ENCODE measurements at regions not wholly inside any gene's neighbourhood (a gene's known extent, or its start where the extent isn't known, plus 50 kb on each side); places are given as distances from the start of the nearest gene placed in this dataset.

DNA sequence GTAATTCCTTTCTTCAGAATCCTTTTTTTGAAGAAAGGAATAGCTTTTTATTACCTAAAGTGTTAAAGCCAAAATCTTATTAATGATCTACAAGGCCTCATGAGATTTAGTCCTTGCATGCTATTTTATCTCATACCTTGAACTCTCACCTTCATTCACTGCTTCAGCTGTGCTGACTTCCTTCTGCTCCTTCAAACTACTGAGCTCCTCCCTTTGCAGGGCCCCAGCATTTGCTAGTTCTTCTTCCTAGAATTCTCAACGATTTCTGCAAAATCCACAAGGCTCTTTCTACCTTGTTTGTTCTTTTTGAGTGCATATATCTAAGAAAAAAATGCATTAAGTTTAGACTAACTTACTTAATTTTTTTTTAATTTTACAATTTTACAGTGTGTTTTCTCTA is 619.5 kb downstream of the EPHA5 start:
- Histone ChIP-seq H2AFZ (no peak overlapping the region), H3K27me3 (ENCODE audit: insufficient read depth) (no peaks in the 10 kb centered on the region), H3K79me2 (replicated peaks; ENCODE audit: insufficient read depth) (no peaks in the 10 kb centered on the region), H3K4me3 (no peak overlapping the region), H3K9me2 (ENCODE audit: insufficient read depth) (no peaks in the 10 kb centered on the region), H3K36me3 (ENCODE audit: insufficient read depth) (no peaks in the 10 kb centered on the region), H3K4me1 (ENCODE audit: insufficient read depth) (peaks cover 4% of the 10 kb centered on the region; the same call in 1 of the 2 replicates), H3F3A (replicated peaks; ENCODE audit: low read depth) (no peaks in the 10 kb centered on the region), H3K4me2 (no peak overlapping the region), H4K20me1 (replicated peaks; ENCODE audit: insufficient read depth) (no peaks in the 10 kb centered on the region), H3K27ac (ENCODE audit: low read depth) (no peak overlapping the region)
- TF ChIP-seq NANOG (IDR thresholded peaks at IDR 0.05; ENCODE audit: borderline replicate concordance) (no peak), JUNB (IDR thresholded peaks at IDR 0.05; ENCODE audit: unreplicated experiment) (no peak), EZH2phosphoT487 (IDR thresholded peaks at IDR 0.05; ENCODE audit: unreplicated experiment) (no peak), EZH2 (IDR thresholded peaks at IDR 0.05; ENCODE audit: low read depth, unreplicated experiment) (no peak), STAT1 (IDR thresholded peaks at IDR 0.05; ENCODE audit: unreplicated experiment) (no peak), ZNF114 (CRISPR knock-in tag; IDR thresholded peaks at IDR 0.05) (no peak), POLR2AphosphoS5 (IDR thresholded peaks at IDR 0.05; ENCODE audit: low read depth) (no peak), ZNF331 (CRISPR knock-in tag; IDR thresholded peaks at IDR 0.05; ENCODE audit: low read depth) (no peak), CREB1 (CRISPR knock-in tag; IDR thresholded peaks at IDR 0.05; ENCODE audit: low read depth) (no peak)
- TF ChIP-seq, protein P1, sequence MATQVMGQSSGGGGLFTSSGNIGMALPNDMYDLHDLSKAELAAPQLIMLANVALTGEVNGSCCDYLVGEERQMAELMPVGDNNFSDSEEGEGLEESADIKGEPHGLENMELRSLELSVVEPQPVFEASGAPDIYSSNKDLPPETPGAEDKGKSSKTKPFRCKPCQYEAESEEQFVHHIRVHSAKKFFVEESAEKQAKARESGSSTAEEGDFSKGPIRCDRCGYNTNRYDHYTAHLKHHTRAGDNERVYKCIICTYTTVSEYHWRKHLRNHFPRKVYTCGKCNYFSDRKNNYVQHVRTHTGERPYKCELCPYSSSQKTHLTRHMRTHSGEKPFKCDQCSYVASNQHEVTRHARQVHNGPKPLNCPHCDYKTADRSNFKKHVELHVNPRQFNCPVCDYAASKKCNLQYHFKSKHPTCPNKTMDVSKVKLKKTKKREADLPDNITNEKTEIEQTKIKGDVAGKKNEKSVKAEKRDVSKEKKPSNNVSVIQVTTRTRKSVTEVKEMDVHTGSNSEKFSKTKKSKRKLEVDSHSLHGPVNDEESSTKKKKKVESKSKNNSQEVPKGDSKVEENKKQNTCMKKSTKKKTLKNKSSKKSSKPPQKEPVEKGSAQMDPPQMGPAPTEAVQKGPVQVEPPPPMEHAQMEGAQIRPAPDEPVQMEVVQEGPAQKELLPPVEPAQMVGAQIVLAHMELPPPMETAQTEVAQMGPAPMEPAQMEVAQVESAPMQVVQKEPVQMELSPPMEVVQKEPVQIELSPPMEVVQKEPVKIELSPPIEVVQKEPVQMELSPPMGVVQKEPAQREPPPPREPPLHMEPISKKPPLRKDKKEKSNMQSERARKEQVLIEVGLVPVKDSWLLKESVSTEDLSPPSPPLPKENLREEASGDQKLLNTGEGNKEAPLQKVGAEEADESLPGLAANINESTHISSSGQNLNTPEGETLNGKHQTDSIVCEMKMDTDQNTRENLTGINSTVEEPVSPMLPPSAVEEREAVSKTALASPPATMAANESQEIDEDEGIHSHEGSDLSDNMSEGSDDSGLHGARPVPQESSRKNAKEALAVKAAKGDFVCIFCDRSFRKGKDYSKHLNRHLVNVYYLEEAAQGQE (IDR thresholded peaks at IDR 0.05; ENCODE audit: unreplicated experiment): no peak
- TF ChIP-seq, protein P2, sequence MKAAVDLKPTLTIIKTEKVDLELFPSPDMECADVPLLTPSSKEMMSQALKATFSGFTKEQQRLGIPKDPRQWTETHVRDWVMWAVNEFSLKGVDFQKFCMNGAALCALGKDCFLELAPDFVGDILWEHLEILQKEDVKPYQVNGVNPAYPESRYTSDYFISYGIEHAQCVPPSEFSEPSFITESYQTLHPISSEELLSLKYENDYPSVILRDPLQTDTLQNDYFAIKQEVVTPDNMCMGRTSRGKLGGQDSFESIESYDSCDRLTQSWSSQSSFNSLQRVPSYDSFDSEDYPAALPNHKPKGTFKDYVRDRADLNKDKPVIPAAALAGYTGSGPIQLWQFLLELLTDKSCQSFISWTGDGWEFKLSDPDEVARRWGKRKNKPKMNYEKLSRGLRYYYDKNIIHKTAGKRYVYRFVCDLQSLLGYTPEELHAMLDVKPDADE (IDR thresholded peaks at IDR 0.05): no peak
- TF ChIP-seq, protein P3, sequence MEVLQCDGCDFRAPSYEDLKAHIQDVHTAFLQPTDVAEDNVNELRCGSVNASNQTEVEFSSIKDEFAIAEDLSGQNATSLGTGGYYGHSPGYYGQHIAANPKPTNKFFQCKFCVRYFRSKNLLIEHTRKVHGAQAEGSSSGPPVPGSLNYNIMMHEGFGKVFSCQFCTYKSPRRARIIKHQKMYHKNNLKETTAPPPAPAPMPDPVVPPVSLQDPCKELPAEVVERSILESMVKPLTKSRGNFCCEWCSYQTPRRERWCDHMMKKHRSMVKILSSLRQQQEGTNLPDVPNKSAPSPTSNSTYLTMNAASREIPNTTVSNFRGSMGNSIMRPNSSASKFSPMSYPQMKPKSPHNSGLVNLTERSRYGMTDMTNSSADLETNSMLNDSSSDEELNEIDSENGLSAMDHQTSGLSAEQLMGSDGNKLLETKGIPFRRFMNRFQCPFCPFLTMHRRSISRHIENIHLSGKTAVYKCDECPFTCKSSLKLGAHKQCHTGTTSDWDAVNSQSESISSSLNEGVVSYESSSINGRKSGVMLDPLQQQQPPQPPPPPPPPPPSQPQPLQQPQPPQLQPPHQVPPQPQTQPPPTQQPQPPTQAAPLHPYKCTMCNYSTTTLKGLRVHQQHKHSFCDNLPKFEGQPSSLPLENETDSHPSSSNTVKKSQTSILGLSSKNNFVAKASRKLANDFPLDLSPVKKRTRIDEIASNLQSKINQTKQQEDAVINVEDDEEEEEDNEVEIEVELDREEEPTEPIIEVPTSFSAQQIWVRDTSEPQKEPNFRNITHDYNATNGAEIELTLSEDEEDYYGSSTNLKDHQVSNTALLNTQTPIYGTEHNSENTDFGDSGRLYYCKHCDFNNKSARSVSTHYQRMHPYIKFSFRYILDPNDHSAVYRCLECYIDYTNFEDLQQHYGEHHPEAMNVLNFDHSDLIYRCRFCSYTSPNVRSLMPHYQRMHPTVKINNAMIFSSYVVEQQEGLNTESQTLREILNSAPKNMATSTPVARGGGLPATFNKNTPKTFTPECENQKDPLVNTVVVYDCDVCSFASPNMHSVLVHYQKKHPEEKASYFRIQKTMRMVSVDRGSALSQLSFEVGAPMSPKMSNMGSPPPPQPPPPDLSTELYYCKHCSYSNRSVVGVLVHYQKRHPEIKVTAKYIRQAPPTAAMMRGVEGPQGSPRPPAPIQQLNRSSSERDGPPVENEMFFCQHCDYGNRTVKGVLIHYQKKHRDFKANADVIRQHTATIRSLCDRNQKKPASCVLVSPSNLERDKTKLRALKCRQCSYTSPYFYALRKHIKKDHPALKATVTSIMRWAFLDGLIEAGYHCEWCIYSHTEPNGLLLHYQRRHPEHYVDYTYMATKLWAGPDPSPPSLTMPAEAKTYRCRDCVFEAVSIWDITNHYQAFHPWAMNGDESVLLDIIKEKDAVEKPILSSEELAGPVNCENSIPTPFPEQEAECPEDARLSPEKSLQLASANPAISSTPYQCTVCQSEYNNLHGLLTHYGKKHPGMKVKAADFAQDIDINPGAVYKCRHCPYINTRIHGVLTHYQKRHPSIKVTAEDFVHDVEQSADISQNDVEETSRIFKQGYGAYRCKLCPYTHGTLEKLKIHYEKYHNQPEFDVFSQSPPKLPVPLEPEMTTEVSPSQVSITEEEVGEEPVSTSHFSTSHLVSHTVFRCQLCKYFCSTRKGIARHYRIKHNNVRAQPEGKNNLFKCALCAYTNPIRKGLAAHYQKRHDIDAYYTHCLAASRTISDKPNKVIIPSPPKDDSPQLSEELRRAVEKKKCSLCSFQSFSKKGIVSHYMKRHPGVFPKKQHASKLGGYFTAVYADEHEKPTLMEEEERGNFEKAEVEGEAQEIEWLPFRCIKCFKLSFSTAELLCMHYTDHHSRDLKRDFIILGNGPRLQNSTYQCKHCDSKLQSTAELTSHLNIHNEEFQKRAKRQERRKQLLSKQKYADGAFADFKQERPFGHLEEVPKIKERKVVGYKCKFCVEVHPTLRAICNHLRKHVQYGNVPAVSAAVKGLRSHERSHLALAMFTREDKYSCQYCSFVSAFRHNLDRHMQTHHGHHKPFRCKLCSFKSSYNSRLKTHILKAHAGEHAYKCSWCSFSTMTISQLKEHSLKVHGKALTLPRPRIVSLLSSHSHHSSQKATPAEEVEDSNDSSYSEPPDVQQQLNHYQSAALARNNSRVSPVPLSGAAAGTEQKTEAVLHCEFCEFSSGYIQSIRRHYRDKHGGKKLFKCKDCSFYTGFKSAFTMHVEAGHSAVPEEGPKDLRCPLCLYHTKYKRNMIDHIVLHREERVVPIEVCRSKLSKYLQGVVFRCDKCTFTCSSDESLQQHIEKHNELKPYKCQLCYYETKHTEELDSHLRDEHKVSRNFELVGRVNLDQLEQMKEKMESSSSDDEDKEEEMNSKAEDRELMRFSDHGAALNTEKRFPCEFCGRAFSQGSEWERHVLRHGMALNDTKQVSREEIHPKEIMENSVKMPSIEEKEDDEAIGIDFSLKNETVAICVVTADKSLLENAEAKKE (CRISPR knock-in tag; IDR thresholded peaks at IDR 0.05): no peak
- TF ChIP-seq, protein P4, sequence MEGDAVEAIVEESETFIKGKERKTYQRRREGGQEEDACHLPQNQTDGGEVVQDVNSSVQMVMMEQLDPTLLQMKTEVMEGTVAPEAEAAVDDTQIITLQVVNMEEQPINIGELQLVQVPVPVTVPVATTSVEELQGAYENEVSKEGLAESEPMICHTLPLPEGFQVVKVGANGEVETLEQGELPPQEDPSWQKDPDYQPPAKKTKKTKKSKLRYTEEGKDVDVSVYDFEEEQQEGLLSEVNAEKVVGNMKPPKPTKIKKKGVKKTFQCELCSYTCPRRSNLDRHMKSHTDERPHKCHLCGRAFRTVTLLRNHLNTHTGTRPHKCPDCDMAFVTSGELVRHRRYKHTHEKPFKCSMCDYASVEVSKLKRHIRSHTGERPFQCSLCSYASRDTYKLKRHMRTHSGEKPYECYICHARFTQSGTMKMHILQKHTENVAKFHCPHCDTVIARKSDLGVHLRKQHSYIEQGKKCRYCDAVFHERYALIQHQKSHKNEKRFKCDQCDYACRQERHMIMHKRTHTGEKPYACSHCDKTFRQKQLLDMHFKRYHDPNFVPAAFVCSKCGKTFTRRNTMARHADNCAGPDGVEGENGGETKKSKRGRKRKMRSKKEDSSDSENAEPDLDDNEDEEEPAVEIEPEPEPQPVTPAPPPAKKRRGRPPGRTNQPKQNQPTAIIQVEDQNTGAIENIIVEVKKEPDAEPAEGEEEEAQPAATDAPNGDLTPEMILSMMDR (conservative IDR thresholded peaks at IDR 0.05; ENCODE audit: low read depth in 2 of 2): no peak
- ATAC-seq (no peak), DNase-seq (ENCODE audit: low spot score) (no peak)
- Mint-ChIP-seq H3K4me3 (no peak overlapping the region), H3K4me1 (peaks cover 4% of the 10 kb centered on the region; the same call in 2 of the 3 replicates), H3K9me3 (no peaks in the 10 kb centered on the region), H3K27me3 (ENCODE audit: insufficient read depth, low read depth, poor library complexity) (peaks cover 3% of the 10 kb centered on the region), H3K27ac (no peak overlapping the region), H3K36me3 (ENCODE audit: low read depth) (no peaks in the 10 kb centered on the region)

All from GM23338 (cell line).